Activated T-helper 1 cell treated with anti-CD3 and anti-CD28 coated beads, Interleukin-2, amount 50 U/mL, for 16 hours (primary cell): ENCODE measurements at regions not wholly inside any gene's neighbourhood (a gene's known extent, or its start where the extent isn't known, plus 50 kb on each side); places are given as distances from the start of the nearest gene placed in this dataset.
"Not testable (repeated sequence)": the region's sequence is repeated elsewhere in the genome, so short reads cannot be mapped to it uniquely, and the experiment has no call there.

Experiments
- DNase-seq, 2 donors: peaks; one replicate each; pipeline ENCODE4 v3.0.0-alpha.2; 2020; ENCODE audit warnings: low read depth in 1 of 2, low spot score in 1 of 2

DNA sequence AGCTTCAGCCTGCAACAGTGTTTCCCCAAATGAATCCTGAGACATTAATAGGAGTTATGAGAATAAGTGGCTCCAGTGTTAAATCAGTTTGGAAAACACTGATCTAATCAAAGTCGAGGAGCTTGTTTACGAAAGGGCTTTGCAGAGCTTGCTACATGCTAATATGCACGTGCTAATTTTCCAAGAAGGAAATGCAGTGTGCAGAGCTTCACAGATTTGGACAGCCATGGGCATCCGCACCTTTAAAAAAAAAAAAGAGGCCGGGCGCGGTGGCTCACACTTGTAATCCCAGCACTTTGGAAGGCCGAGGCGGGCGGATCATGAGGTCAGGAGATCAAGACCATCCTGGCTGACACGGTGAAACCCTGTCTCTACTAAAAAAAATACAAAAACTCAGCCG is 79.7 kb upstream of the LMO2 start:
- DNase-seq: not testable (repeated sequence)

DNA sequence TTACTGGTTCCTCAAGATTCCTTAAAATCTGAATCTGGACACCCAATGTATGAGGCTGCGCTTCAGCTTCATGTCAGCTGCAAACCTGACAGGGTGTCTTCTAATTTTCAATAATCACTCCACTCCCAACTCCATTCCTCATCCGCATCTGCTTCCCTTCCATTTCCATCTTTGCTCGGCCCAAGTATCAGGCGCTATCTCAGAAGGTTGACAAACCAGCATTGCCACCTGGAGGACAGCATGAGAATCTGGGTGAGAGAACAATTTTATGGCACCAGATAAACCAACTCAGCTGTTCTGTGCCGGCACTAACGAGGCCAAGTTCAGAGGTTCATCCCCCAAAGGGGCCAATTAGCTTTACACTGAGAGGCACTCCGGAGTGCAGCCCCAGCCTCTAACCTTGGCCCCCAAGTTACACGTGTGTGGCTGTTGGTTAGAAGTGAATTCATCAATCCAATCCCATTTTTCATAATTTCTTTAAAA is 79.1 kb upstream of the LMO2 start:
- no peak for DNase-seq

- no peak for DNase-seq
Measured at GRCh38 chr11:33967451-33967850, 75.6 kb upstream of the LMO2 start.

DNA sequence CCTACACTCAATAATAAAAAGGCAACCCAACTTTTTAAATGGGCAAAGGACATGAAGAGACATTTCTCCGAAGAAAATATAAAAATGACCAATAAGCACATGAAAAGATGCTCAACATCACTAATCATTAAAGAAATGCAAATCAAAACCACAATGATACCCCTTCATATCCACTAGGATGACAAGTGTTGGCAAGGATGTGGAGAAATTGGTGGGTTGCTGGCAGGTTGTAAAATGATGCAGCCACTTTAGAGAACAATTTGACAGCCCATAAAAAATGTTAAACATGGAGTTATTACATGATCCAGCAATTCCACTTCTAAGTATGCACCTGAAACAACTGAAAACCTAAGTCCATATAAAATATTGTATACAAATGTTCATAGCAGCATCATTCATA is 73.2 kb upstream of the LMO2 start:
- no peak for DNase-seq

DNA sequence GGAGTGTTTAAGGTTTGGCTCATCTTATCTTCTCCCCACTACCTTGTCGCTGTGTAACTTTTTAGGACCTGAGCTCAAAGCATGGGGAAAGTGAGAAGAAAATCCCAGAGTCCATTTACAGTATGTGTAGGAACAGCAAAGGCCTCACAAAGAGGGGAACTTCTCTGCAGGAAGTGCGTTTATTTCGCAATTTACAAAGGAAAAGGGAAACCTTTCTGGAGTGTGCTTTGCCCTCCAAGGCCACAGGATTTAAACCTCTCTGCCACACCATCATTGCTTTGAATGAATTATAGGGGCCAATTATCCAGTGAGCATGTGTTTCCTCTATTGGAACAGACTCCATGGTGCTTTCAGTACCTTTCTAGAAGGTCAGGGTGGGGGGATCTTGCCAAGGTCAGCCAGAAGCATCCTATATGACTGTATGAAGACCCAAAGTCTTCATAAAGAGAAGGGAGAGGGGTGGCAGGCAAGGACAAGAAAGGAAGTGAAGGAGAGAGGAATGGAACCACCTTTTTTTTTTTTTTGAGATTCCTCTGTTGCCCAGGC is 68.1 kb upstream of the LMO2 start:
- DNase-seq: no peak

DNA sequence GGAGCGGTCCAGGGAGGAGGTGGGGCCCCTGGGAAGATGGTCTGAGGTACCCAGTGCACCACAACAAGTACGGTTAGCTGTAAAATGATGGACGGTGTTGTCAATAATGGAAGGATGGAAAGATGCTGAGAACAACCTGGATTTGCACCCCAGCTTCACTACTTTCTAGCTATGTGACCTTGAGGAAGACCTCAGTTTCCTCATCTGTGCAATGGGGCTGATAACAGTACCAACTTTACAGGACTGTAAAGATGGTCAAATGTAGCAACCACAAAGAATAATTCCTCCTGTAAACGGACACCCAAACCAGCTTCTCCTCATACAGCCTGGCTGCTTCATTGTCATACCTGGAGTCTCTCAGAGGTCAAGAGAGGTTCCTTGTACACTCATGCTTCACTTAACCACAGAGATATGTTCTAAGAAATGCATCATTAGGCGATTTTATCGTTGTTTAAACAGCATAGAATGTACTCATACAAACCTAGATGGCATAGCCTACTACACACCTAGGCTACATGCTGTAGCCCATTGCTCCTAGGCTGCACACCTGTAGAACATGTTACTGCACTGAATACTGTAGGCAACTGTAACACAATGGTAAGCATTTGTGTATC is 65.5 kb upstream of the LMO2 start:
- DNase-seq: no peak

DNA sequence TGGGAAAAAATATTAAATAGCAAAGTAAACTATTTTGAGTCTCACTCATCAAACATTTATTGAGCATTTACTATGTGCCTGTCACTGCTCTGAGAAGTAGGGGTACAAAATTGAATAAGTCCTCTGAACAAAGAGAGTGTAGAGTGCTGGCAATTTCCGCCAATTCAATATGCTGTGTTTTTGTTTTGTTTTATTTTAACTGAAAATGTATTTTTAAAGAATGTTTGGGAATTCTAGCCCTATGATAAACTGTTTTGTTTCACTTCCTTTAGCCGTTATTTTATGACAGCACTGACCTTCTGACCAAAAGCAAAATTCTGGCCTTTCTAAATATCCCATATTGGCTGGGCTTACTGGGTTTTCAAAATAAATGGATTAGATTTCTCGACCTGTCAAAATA is 64.7 kb upstream of the LMO2 start:
- DNase-seq: no peak

GRCh38 chr11:33953289-33953688 is 61.4 kb upstream of the LMO2 start:
- no peak for DNase-seq

DNA sequence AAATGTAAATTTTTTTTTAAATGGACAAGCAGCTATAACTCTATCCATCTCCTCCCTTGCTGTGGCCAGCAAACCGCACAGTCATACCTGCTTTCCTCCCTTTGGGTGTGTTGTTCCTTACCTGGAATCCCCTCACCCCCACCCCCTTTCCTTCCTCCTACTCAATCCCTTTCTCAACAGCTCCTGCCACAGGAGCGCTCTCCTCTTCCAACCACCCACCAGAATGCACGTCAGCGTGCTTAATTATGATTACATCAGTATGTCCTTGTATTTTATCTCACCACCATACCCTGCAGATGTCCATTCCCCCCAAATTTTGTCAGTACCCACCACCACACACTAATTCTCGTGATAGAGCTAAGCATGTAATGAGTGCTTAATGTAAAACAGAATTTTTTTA is 60.9 kb upstream of the LMO2 start:
- no peak for DNase-seq

DNA sequence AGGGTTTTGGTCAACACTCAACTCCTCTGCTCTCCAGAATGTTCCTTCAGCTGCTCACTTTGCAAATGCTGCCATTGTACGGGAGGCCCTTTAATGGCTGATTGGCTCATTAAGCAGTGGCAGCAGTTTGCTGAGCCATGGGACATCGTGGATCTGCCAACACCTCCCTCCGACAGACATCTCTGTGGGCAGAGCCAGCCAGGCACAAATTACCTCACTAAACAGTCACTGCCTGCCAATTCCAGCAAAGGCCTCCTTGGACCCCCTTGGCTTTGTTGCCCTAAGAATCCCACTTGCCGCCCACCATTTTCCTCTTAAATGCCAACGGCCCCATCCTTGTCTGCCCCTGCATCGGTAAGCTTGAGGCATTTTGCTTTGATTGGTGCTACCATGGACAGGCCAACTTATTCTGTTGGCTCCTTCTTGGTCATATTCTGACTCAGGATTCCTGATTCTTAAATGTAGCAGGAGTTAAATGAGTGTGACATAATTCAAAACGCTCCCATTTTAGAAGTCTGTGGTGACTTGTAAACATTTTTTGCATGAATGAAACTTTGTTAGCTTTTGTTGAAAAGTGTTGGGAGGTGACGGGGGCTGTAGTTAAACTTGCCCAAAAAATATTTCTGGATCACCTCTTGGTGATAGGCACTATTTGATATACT is 57.5 kb upstream of the LMO2 start:
- DNase-seq: no peak

DNA sequence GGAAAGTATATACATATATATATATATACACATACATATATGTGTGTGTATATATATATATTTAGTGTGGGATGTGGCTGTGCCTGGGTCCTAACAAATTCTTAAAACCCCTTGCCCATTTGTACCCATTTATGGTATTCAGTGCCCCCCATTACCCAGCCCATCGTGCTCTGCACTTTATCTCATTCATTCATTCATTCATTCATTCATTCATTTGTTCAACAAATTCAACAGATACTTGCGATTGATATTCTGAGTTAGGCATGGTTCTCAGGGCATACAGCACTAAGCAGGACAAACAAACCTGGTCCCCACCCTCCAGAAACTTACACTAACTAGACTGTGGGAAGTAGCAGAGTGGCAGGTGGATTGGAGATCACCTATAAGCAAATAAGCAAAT is 56.6 kb upstream of the LMO2 start:
- DNase-seq: no peak

DNA sequence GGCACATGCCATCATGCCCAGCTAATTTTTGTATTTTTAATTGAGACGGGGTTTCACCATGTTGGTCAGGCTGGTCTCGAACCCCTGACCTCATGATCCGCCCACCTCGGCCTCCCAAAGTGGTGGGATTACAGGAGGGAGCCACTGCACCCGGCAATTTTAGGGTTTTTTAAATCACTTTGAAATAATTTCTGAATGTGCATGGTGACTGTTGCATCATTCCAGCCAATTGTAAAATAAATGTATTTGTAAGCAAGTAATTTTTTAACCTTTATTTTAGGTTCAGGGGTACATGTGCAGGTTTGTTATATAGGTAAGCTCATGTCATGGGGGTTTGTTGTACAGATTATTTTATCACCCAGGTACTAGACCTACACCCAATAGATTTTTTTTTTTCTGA is 56.0 kb upstream of the LMO2 start:
- DNase-seq: not testable (repeated sequence)

DNA sequence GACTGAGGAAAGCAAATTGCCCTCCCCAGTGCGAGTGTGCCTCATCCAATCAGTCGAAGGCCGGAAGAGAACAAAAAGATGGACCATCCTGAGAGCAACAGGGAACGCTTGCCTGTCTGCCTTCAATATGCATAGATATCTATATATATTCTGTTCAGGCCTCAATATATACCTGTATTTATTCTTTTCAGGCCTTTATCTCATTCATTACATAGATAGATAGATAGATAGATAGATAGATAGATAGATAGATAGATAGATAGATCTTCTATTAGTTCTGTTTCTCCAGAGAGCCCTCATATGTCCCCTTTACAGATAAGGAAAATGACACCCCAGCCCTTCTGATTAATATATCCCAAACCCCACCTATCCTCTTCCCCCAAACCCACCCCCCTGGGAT is 55.1 kb upstream of the LMO2 start:
- no peak for DNase-seq

DNA sequence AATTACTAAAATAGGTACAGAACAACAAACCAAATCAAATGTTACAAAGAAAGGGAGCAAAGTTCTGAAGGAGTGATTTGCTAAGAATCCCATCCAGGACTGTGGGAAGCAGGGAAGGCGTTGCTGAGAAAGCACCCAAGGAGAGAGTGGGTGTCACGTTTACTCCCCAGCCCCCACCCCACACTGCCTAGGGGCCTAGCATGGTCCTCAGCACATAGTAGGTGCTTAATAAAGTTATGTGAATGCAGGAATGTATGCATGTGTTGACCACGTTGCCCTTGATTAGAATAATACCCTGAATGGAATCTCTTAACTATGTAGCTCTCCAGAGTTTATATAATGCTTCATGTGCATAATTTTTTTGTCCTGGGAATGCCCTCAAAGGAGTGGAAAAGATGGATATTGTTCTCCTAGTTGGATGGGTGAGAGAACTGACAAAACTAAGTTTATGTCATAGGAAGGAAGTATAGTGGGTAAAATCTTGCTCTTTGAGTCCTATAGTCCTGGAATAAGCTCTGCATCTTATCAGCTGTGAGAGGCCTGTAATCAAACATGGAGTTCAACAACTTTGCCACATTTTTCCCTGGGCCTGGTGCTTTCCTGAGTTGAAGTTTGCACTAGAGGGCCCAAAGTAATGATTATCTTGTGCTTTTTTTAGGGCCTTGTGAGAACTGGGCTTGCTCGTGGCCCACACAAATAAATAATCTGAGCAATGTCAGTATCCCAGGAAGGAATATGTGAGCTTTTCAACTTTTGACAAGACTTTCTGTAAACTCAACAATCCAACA is 53.8 kb upstream of the LMO2 start:
- no peak for DNase-seq

DNA sequence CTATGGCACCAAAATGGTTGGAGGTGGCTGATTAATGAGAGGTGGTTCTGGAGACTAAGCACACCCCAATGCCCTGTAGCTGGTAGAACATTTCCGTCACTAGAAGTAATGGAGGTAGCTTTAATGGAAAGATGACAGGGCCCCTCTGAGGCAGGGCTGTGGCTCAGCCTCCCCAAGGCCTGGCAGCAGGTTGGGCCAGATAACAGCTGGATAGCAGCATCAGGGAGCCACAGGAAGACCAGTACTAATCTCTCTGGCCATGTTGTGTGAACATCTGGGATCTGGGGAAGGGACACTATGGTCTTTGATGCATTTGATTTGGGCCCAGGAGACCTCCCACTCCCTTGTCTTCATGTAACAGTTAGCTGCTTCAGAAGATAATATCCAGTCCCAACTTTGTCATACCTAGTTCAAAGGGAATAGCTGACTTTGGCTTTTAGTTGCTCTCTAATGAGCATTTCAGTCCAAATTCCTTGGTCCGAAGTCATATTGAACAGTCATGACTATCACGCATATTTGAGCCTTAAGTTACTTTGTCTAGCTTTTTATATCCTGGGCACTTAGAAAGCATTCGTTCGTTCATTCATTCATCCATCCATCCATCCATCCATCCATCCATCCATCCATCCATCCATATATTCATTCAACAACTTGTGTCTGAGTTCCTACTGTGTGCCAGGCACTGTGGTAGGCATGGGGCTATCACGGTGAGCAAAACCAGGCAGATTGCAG is 53.0 kb upstream of the LMO2 start:
- DNase-seq: no peak

GRCh38 chr11:33944345-33944692 is 52.4 kb upstream of the LMO2 start:
- DNase-seq: no peak

DNA sequence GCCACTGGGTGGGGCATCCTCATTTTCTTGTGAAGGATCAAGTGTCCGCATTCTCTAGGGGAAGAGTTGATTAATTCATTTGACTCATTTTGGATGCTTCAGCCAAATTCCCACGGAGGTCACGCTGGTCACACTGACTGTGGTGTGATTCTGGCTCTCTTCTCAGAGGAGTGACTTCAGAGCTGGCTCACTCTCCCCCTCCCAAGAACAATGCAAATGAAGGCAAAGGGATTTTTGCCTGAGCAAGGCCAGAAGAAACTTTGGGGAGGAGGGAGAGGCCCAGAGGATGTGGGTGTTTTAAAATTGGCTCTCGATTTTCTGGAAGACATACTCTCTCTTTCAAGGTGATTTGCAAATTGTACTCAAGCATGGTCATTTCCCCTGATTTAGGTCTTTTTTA is 51.1 kb upstream of the LMO2 start:
- DNase-seq: no peak

- no peak for DNase-seq
Measured at GRCh38 chr11:33941637-33942160, 49.8 kb upstream of the LMO2 start.
